ENCODE measurements at regions not wholly inside any gene's neighbourhood (a gene's known extent, or its start where the extent isn't known, plus 50 kb on each side); places are given as distances from the start of the nearest gene placed in this dataset.

DNA sequence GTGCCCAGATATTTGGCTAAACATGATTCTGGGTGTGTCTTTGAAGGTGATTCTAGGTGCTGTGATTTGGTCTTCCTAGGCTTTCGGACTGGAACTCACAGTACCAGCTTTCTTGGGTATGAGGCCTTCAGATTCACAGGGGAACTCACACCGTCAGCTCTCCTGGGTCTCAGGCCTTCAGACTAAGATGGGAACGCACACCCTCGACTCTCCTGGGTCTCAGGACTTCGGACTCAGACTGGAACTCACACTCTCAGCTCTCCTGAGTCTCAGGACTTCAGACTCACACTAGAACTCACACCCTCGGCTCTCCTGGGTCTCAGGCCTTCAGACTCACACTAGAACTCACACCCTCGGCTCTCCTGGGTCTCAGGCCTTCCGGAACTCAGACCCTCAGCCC lies 137.7 kb downstream of the CRLF2 start:
- ATAC-seq = no peak
- TF ChIP-seq ZNF114 (CRISPR knock-in tag; IDR thresholded peaks at IDR 0.05) = no peak
- no peak overlapping the region for H3K4me3 Mint-ChIP-seq

DNA sequence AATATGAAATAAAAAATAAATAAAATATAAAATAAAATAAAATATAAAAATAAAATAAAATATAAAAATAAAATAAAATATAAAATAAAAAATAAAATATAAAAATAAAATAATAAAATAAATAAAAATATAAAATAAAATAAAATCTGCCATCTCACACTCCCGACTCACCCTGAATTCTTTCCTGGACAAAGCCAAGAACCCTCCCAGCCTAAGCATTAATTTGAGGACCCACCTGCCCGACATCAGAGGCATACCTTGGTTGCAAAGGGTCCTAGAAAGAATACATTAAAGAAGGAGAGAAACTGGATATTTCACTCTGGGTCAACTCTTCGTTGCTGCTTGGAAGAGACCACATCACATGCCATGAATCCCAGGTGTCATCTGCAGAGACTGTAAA lies 138.3 kb downstream of the CRLF2 start:
- Mint-ChIP-seq H3K27me3 (ENCODE audit: insufficient read depth, low read depth, poor library complexity) (peaks cover 19% of the 10 kb centered on the region), H3K27ac (no peak overlapping the region), H3K4me3 (no peak overlapping the region; the same call in 2 of the 3 replicates), H3K4me1 (no peaks in the 10 kb centered on the region), H3K9me3 (peaks cover 87% of the 10 kb centered on the region), H3K36me3 (ENCODE audit: low read depth) (peaks cover 40% of the 10 kb centered on the region)
- DNase-seq (ENCODE audit: low spot score) (no peak), ATAC-seq (no peak)
- 0 out of 2 replicates have a peak, but pooled peaks cover 3% of the 10 kb centered on the region for H3K36me3 ChIP-seq (ENCODE audit: insufficient read depth)
- H3K27ac ChIP-seq (ENCODE audit: low read depth) = no peak overlapping the region
- TF ChIP-seq POLR2AphosphoS5 (IDR thresholded peaks at IDR 0.05; ENCODE audit: low read depth) (no peak), CREB1 (CRISPR knock-in tag; IDR thresholded peaks at IDR 0.05; ENCODE audit: low read depth) (no peak), EZH2 (IDR thresholded peaks at IDR 0.05; ENCODE audit: low read depth, unreplicated experiment) (no peak)
- TF ChIP-seq, protein P1, sequence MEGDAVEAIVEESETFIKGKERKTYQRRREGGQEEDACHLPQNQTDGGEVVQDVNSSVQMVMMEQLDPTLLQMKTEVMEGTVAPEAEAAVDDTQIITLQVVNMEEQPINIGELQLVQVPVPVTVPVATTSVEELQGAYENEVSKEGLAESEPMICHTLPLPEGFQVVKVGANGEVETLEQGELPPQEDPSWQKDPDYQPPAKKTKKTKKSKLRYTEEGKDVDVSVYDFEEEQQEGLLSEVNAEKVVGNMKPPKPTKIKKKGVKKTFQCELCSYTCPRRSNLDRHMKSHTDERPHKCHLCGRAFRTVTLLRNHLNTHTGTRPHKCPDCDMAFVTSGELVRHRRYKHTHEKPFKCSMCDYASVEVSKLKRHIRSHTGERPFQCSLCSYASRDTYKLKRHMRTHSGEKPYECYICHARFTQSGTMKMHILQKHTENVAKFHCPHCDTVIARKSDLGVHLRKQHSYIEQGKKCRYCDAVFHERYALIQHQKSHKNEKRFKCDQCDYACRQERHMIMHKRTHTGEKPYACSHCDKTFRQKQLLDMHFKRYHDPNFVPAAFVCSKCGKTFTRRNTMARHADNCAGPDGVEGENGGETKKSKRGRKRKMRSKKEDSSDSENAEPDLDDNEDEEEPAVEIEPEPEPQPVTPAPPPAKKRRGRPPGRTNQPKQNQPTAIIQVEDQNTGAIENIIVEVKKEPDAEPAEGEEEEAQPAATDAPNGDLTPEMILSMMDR (conservative IDR thresholded peaks at IDR 0.05; ENCODE audit: low read depth in 2 of 2) = no peak
- TF ChIP-seq, protein P2, sequence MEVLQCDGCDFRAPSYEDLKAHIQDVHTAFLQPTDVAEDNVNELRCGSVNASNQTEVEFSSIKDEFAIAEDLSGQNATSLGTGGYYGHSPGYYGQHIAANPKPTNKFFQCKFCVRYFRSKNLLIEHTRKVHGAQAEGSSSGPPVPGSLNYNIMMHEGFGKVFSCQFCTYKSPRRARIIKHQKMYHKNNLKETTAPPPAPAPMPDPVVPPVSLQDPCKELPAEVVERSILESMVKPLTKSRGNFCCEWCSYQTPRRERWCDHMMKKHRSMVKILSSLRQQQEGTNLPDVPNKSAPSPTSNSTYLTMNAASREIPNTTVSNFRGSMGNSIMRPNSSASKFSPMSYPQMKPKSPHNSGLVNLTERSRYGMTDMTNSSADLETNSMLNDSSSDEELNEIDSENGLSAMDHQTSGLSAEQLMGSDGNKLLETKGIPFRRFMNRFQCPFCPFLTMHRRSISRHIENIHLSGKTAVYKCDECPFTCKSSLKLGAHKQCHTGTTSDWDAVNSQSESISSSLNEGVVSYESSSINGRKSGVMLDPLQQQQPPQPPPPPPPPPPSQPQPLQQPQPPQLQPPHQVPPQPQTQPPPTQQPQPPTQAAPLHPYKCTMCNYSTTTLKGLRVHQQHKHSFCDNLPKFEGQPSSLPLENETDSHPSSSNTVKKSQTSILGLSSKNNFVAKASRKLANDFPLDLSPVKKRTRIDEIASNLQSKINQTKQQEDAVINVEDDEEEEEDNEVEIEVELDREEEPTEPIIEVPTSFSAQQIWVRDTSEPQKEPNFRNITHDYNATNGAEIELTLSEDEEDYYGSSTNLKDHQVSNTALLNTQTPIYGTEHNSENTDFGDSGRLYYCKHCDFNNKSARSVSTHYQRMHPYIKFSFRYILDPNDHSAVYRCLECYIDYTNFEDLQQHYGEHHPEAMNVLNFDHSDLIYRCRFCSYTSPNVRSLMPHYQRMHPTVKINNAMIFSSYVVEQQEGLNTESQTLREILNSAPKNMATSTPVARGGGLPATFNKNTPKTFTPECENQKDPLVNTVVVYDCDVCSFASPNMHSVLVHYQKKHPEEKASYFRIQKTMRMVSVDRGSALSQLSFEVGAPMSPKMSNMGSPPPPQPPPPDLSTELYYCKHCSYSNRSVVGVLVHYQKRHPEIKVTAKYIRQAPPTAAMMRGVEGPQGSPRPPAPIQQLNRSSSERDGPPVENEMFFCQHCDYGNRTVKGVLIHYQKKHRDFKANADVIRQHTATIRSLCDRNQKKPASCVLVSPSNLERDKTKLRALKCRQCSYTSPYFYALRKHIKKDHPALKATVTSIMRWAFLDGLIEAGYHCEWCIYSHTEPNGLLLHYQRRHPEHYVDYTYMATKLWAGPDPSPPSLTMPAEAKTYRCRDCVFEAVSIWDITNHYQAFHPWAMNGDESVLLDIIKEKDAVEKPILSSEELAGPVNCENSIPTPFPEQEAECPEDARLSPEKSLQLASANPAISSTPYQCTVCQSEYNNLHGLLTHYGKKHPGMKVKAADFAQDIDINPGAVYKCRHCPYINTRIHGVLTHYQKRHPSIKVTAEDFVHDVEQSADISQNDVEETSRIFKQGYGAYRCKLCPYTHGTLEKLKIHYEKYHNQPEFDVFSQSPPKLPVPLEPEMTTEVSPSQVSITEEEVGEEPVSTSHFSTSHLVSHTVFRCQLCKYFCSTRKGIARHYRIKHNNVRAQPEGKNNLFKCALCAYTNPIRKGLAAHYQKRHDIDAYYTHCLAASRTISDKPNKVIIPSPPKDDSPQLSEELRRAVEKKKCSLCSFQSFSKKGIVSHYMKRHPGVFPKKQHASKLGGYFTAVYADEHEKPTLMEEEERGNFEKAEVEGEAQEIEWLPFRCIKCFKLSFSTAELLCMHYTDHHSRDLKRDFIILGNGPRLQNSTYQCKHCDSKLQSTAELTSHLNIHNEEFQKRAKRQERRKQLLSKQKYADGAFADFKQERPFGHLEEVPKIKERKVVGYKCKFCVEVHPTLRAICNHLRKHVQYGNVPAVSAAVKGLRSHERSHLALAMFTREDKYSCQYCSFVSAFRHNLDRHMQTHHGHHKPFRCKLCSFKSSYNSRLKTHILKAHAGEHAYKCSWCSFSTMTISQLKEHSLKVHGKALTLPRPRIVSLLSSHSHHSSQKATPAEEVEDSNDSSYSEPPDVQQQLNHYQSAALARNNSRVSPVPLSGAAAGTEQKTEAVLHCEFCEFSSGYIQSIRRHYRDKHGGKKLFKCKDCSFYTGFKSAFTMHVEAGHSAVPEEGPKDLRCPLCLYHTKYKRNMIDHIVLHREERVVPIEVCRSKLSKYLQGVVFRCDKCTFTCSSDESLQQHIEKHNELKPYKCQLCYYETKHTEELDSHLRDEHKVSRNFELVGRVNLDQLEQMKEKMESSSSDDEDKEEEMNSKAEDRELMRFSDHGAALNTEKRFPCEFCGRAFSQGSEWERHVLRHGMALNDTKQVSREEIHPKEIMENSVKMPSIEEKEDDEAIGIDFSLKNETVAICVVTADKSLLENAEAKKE (CRISPR knock-in tag; IDR thresholded peaks at IDR 0.05) = no peak
- no peak overlapping the region for H2AFZ ChIP-seq
- H4K20me1 ChIP-seq (replicated peaks; ENCODE audit: insufficient read depth) = no peaks in the 10 kb centered on the region
- H3K9me2 ChIP-seq (ENCODE audit: insufficient read depth) = no peaks in the 10 kb centered on the region
- H3K4me3 ChIP-seq = no peak overlapping the region
- H3F3A ChIP-seq (replicated peaks; ENCODE audit: low read depth) = 0 out of 2 replicates have a peak, but pooled peaks cover 2% of the 10 kb centered on the region
- no peaks in the 10 kb centered on the region for H3K27me3 ChIP-seq (ENCODE audit: insufficient read depth)
- H3K4me1 ChIP-seq (ENCODE audit: insufficient read depth) = no peaks in the 10 kb centered on the region
- H3K79me2 ChIP-seq (replicated peaks; ENCODE audit: insufficient read depth) = no peaks in the 10 kb centered on the region
- no peak overlapping the region for H3K4me2 ChIP-seq

More for the DNA sequence above, 137.7 kb downstream of the CRLF2 start:
- no peak overlapping the region for H3K27ac ChIP-seq (ENCODE audit: low read depth)
- Mint-ChIP-seq H3K27ac (no peak overlapping the region), H3K4me1 (no peaks in the 10 kb centered on the region), H3K9me3 (peaks cover 84% of the 10 kb centered on the region), H3K27me3 (ENCODE audit: insufficient read depth, low read depth, poor library complexity) (peaks cover 21% of the 10 kb centered on the region), H3K36me3 (ENCODE audit: low read depth) (peaks cover 41% of the 10 kb centered on the region)
- H4K20me1 ChIP-seq (replicated peaks; ENCODE audit: insufficient read depth) = no peaks in the 10 kb centered on the region
- no peak for DNase-seq (ENCODE audit: low spot score)
- H2AFZ ChIP-seq = no peak overlapping the region
- no peak overlapping the region for H3K4me3 ChIP-seq
- no peaks in the 10 kb centered on the region for H3K27me3 ChIP-seq (ENCODE audit: insufficient read depth)
- H3F3A ChIP-seq (replicated peaks; ENCODE audit: low read depth) = 0 out of 2 replicates have a peak, but pooled peaks cover 2% of the 10 kb centered on the region
- no peaks in the 10 kb centered on the region for H3K4me1 ChIP-seq (ENCODE audit: insufficient read depth)
- H3K79me2 ChIP-seq (replicated peaks; ENCODE audit: insufficient read depth) = no peaks in the 10 kb centered on the region
- H3K36me3 ChIP-seq (ENCODE audit: insufficient read depth) = 0 out of 2 replicates have a peak, but pooled peaks cover 3% of the 10 kb centered on the region
- H3K4me2 ChIP-seq = no peak overlapping the region
- no peaks in the 10 kb centered on the region for H3K9me2 ChIP-seq (ENCODE audit: insufficient read depth)

Measured in GM23338 (cell line).